Right lobe of liver (tissue), 4 donors: ENCODE measurements at regions not wholly inside any gene's neighbourhood (a gene's known extent, or its start where the extent isn't known, plus 50 kb on each side); places are given as distances from the start of the nearest gene placed in this dataset.

Experiments used
- POLR2A ChIP-seq: fragments of 450-650 bp; IDR thresholded peaks from one replicate; pipeline ENCODE4 v1.6.1; 2017; ENCODE audit warnings: antibody characterized with exemption, mild to moderate bottlenecking
- TF ChIP-seq, protein P1 (sequence below), 4 donors: fragments of 200-600 bp in 3 of 4; fragments of 450-650 bp in 1 of 4; IDR thresholded peaks; one replicate each; pipeline versions ENCODE4 v1.5.1 to v1.8.0; 2016 to 2022; ENCODE audit warnings: antibody characterized with exemption in 4 of 4, mild to moderate bottlenecking in 2 of 4
- donor health status: DM: no; HTN: no; CAD: no.
- donor health status: DM: no; HTN: no; CAD: no.
- donor health status: DM: no; HTN: yes; CAD: no.

DNA sequence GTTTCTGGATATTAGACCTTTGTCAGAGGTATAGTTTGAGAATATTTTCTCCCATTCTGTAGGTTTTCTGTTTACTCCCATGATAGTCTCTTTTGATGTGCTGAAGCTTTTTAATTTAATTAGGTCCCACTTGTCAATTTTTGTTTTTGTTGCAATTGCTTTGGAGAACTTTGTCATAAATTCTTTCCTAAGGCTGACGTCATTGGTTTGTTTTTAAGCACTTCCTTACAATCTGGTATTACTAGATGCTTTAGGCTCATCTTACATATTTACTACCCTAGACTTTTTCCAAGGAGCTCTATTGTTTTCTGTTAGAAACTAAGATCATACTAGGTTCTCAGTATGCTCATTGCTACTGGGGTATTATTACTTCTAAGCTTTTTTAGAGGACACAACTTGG is 806.3 kb downstream of the PDHA2 start:
- TF ChIP-seq, protein P1, sequence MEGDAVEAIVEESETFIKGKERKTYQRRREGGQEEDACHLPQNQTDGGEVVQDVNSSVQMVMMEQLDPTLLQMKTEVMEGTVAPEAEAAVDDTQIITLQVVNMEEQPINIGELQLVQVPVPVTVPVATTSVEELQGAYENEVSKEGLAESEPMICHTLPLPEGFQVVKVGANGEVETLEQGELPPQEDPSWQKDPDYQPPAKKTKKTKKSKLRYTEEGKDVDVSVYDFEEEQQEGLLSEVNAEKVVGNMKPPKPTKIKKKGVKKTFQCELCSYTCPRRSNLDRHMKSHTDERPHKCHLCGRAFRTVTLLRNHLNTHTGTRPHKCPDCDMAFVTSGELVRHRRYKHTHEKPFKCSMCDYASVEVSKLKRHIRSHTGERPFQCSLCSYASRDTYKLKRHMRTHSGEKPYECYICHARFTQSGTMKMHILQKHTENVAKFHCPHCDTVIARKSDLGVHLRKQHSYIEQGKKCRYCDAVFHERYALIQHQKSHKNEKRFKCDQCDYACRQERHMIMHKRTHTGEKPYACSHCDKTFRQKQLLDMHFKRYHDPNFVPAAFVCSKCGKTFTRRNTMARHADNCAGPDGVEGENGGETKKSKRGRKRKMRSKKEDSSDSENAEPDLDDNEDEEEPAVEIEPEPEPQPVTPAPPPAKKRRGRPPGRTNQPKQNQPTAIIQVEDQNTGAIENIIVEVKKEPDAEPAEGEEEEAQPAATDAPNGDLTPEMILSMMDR (IDR thresholded peaks at IDR 0.05), result no peak
- TF ChIP-seq POLR2A, result no peak
